Astrocyte (in vitro differentiated cells and primary cell): ENCODE measurements at regions not wholly inside any gene's neighbourhood (a gene's known extent, or its start where the extent isn't known, plus 50 kb on each side); places are given as distances from the start of the nearest gene placed in this dataset.

ENCODE experiments used
- DNase-seq: peaks from one replicate; pipeline ENCODE4 v3.0.0-alpha.2; 2010; ENCODE audit warnings: low read depth
- FAIRE-seq: peaks from 2 replicates; lab custom pipeline; 2011; peaks lifted over from hg19 to GRCh38; lab: Jason Lieb, UNC
- H2AFZ ChIP-seq: 2 replicates; pipeline ENCODE4 v1.6.0; 2012; ENCODE audit warnings: low read depth, low read length, inconsistent platforms
- H3K27ac ChIP-seq: 2 replicates; pipeline ENCODE4 v1.5.1; 2011; ENCODE audit warnings: low read depth, low read length, inconsistent platforms
- H3K27me3 ChIP-seq: 2 replicates; pipeline ENCODE4 v1.6.0; 2011; ENCODE audit warnings: low read length, inconsistent platforms; ENCODE audit not compliant: insufficient read depth
- H3K36me3 ChIP-seq: 2 replicates; pipeline ENCODE4 v1.5.1; 2011; ENCODE audit warnings: low read length, inconsistent platforms; ENCODE audit not compliant: insufficient read depth
- H3K4me1 ChIP-seq: 2 replicates; pipeline ENCODE4 v1.5.1; 2011; ENCODE audit warnings: low read length, inconsistent platforms; ENCODE audit not compliant: insufficient read depth
- H3K4me2 ChIP-seq: 2 replicates; pipeline ENCODE4 v1.6.0; 2012; ENCODE audit warnings: low read length, inconsistent platforms
- H3K4me3 ChIP-seq: 2 replicates; pipeline ENCODE4 v1.5.1; 2011; ENCODE audit warnings: low read depth, mild to moderate bottlenecking, low read length, inconsistent platforms; ENCODE audit not compliant: insufficient read depth
- H3K79me2 ChIP-seq: 2 replicates; pipeline ENCODE4 v1.6.0; 2012; ENCODE audit warnings: mild to moderate bottlenecking, low read length, inconsistent platforms; ENCODE audit not compliant: insufficient read depth
- H3K9ac ChIP-seq: 2 replicates; pipeline ENCODE4 v1.6.0; 2012; ENCODE audit warnings: mild to moderate bottlenecking, low read length, inconsistent platforms
- H3K9me3 ChIP-seq: 2 replicates; pipeline ENCODE4 v1.5.1; 2012; ENCODE audit warnings: low read depth, mild to moderate bottlenecking, low read length, inconsistent platforms; ENCODE audit not compliant: insufficient read depth
- H4K20me1 ChIP-seq: 2 replicates; pipeline ENCODE4 v1.6.0; 2012; ENCODE audit warnings: low read length, inconsistent platforms; ENCODE audit not compliant: insufficient read depth
- H3K27ac Mint-ChIP-seq: one replicate; pipeline ENCODE4 v1.8.0; 2021; ENCODE audit warnings: mild to moderate bottlenecking, mixed read lengths; ENCODE audit not compliant: unreplicated experiment
- H3K27me3 Mint-ChIP-seq: one replicate; pipeline ENCODE4 v1.8.0; 2021; ENCODE audit warnings: low read depth, mixed read lengths; ENCODE audit not compliant: unreplicated experiment
- H3K36me3 Mint-ChIP-seq: one replicate; pipeline ENCODE4 v1.8.0; 2021; ENCODE audit warnings: low read depth, mixed read lengths; ENCODE audit not compliant: unreplicated experiment
- H3K4me1 Mint-ChIP-seq: one replicate; pipeline ENCODE4 v1.8.0; 2021; ENCODE audit warnings: low read depth, mixed read lengths; ENCODE audit not compliant: unreplicated experiment
- H3K4me3 Mint-ChIP-seq: one replicate; pipeline ENCODE4 v1.8.0; 2021; ENCODE audit warnings: mild to moderate bottlenecking, moderate library complexity, mixed read lengths; ENCODE audit not compliant: unreplicated experiment
- H3K9me3 Mint-ChIP-seq: one replicate; pipeline ENCODE4 v1.8.0; 2021; ENCODE audit warnings: mild to moderate bottlenecking, mixed read lengths; ENCODE audit not compliant: unreplicated experiment
- EZH2 ChIP-seq: IDR thresholded peaks from 2 replicates; pipeline ENCODE4 v1.6.1; 2012; ENCODE audit warnings: mild to moderate bottlenecking, low read length, inconsistent platforms; ENCODE audit not compliant: insufficient read depth
- TF ChIP-seq, protein P1 (sequence below): IDR thresholded peaks from 2 replicates; pipeline ENCODE4 v1.5.1; 2011; ENCODE audit warnings: low read depth, mild to moderate bottlenecking, inconsistent platforms, low read length, moderate library complexity; ENCODE audit not compliant: insufficient read depth

DNA sequence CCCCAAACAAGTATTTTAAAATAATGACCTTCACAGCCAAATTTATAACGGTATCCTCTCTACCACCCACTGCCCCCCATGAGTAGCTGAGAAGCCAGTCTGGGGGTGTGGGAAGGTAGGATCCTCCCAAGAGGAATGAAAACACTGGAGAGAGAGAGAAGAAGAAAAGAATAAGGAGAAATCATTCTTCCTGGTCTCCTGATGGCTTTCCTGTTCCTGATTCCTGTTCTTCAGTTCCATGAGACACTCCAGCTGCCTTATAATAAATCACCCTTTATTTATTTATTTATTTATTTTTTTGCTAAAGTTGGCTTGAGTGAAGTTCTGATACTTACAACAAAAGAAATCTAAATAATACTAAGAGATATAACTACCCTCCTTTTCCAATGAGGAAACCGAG is 56.4 kb upstream of the FAM20A start:
- DNase-seq (no peak), FAIRE-seq (no peak)
- no peaks in the 10 kb centered on the region for H3K79me2 ChIP-seq
- no peak overlapping the region for H3K27ac ChIP-seq
- no peak overlapping the region for H3K4me2 ChIP-seq
- Mint-ChIP-seq H3K27me3 (no peaks in the 10 kb centered on the region), H3K27ac (no peak overlapping the region), H3K4me3 (no peak overlapping the region), H3K36me3 (no peaks in the 10 kb centered on the region), H3K4me1 (no peaks in the 10 kb centered on the region), H3K9me3 (no peaks in the 10 kb centered on the region)
- no peak overlapping the region for H2AFZ ChIP-seq
- no peaks in the 10 kb centered on the region for H3K36me3 ChIP-seq
- no peaks in the 10 kb centered on the region for H3K9me3 ChIP-seq
- TF ChIP-seq, protein P1, sequence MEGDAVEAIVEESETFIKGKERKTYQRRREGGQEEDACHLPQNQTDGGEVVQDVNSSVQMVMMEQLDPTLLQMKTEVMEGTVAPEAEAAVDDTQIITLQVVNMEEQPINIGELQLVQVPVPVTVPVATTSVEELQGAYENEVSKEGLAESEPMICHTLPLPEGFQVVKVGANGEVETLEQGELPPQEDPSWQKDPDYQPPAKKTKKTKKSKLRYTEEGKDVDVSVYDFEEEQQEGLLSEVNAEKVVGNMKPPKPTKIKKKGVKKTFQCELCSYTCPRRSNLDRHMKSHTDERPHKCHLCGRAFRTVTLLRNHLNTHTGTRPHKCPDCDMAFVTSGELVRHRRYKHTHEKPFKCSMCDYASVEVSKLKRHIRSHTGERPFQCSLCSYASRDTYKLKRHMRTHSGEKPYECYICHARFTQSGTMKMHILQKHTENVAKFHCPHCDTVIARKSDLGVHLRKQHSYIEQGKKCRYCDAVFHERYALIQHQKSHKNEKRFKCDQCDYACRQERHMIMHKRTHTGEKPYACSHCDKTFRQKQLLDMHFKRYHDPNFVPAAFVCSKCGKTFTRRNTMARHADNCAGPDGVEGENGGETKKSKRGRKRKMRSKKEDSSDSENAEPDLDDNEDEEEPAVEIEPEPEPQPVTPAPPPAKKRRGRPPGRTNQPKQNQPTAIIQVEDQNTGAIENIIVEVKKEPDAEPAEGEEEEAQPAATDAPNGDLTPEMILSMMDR = no peak
- no peak for TF ChIP-seq EZH2
- no peaks in the 10 kb centered on the region for H4K20me1 ChIP-seq
- no peaks in the 10 kb centered on the region for H3K4me1 ChIP-seq
- H3K27me3 ChIP-seq = no peaks in the 10 kb centered on the region
- no peak overlapping the region for H3K9ac ChIP-seq
- H3K4me3 ChIP-seq = no peak overlapping the region

DNA sequence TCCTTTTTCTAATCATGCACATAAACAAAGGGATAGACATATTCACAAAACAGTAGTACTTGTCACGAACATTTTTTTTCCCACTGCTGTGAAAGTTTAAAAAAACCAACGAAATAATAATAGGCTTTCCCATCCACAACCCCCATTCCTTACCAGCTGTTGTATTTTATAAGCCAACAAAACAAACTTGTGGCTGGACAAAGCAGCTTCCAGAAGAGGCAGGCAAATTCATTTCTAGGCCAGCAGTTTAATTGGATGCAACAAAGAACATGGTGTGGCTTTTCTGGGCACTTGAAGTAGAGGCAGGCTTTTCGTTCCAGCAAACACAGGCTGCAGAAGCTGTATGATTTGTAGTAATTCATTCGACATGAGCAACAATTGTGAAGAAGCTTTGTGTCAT is 56.0 kb upstream of the FAM20A start:
- FAIRE-seq (no peak), DNase-seq (no peak)
- Mint-ChIP-seq H3K27ac (no peak overlapping the region), H3K4me1 (no peaks in the 10 kb centered on the region), H3K9me3 (no peaks in the 10 kb centered on the region), H3K36me3 (no peaks in the 10 kb centered on the region), H3K27me3 (no peaks in the 10 kb centered on the region), H3K4me3 (no peak overlapping the region)
- H3K4me1 ChIP-seq = no peaks in the 10 kb centered on the region
- H3K27ac ChIP-seq = no peak overlapping the region
- H4K20me1 ChIP-seq = no peaks in the 10 kb centered on the region
- H3K4me2 ChIP-seq = no peak overlapping the region
- no peaks in the 10 kb centered on the region for H3K36me3 ChIP-seq
- H3K27me3 ChIP-seq = no peaks in the 10 kb centered on the region
- no peaks in the 10 kb centered on the region for H3K9me3 ChIP-seq
- H3K4me3 ChIP-seq = no peak overlapping the region
- no peak overlapping the region for H2AFZ ChIP-seq
- TF ChIP-seq, protein P1 = no peak
- no peak for TF ChIP-seq EZH2
- no peaks in the 10 kb centered on the region for H3K79me2 ChIP-seq
- H3K9ac ChIP-seq = no peak overlapping the region

GRCh38 chr17:68656666-68657065 is 55.5 kb upstream of the FAM20A start:
- no peak overlapping the region for H3K4me2 ChIP-seq
- H3K9me3 Mint-ChIP-seq = no peaks in the 10 kb centered on the region
- H3K4me1 Mint-ChIP-seq = no peaks in the 10 kb centered on the region
- no peak for DNase-seq
- no peak overlapping the region for H3K4me3 Mint-ChIP-seq
- no peaks in the 10 kb centered on the region for H3K9me3 ChIP-seq
- H3K4me1 ChIP-seq = no peaks in the 10 kb centered on the region
- H3K27me3 ChIP-seq = no peaks in the 10 kb centered on the region
- no peak overlapping the region for H3K4me3 ChIP-seq
- no peak overlapping the region for H2AFZ ChIP-seq
- no peaks in the 10 kb centered on the region for H3K79me2 ChIP-seq
- H3K36me3 Mint-ChIP-seq = no peaks in the 10 kb centered on the region
- no peak overlapping the region for H3K9ac ChIP-seq
- no peak overlapping the region for H3K27ac Mint-ChIP-seq
- no peaks in the 10 kb centered on the region for H4K20me1 ChIP-seq
- H3K27ac ChIP-seq = no peak overlapping the region
- no peak for TF ChIP-seq EZH2
- TF ChIP-seq, protein P1 = no peak
- no peaks in the 10 kb centered on the region for H3K36me3 ChIP-seq
- FAIRE-seq = no peak
- H3K27me3 Mint-ChIP-seq = no peaks in the 10 kb centered on the region
